ENCODE measurements at regions not wholly inside any gene's neighbourhood (a gene's known extent, or its start where the extent isn't known, plus 50 kb on each side); places are given as distances from the start of the nearest gene placed in this dataset.
A peak's percentile ranks its signal among the peaks of the same experiment; 100 is the strongest.

DNA sequence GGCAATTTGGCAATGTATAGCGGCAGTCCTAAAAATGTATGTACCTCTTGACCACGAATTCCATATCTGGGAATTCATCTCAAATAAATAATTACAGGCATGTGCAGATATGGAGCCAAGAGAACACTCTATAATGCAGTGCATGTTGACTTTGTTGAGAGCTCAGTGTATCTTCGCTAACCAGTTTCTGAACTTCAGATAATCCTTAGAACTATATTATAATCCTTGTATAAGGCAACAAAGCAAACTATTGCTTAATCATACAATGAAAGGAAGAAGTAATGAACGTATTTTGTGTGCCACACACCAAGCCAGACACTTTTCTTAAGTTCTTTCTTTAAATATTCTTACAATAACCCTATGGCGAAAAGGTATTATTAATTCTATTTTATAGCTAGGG, 168.5 kb downstream of the SMIM20 start:
- H3K9me3 Mint-ChIP-seq: peaks cover 0 to 3% (median 0%) of the 10 kb centered on the region in 7 donors
- H3K4me3 ChIP-seq (replicated peaks in 1 of 3; ENCODE audit: low read depth in 2 of 3, low read length in 3 of 3): no peak overlapping the region
- no peak for DNase-seq
- no peak overlapping the region for H3K9ac ChIP-seq (ENCODE audit: insufficient read depth, low read length, poor library complexity, severe bottlenecking)
- no peak overlapping the region for H3K27ac ChIP-seq (ENCODE audit: low read depth in 1 of 2, low read length in 2 of 2)
- H4K20me1 ChIP-seq (ENCODE audit: insufficient read depth, low read length): no peaks in the 10 kb centered on the region
- peak overlapping the region in 1 of 7 donors; percentile 31 for H3K27ac Mint-ChIP-seq
- no peak overlapping the region for H3K4me2 ChIP-seq (replicated peaks; ENCODE audit: extremely low read depth, low read length, poor library complexity, severe bottlenecking)
- peaks cover 26 to 28% of the 10 kb centered on the region in 2 donors for H3K4me1 ChIP-seq (ENCODE audit: control insufficient read depth in 1 of 2, insufficient read depth in 2 of 2, low read length in 2 of 2)
- H3K9me3 ChIP-seq (replicated peaks in 1 of 2; ENCODE audit: control insufficient read depth in 1 of 2, insufficient read depth in 1 of 2, low read length in 2 of 2): no peaks in the 10 kb centered on the region
- intact Hi-C loops (cut with micrococcal nuclease): loop anchor here in 1 of 2 donors (10.0 kb wide), 1 partner anchor 242 kb away; the partner anchor contains the start of gene RBPJ
- peaks cover 5 to 6% of the 10 kb centered on the region in 2 donors for H3K27me3 ChIP-seq (ENCODE audit: control insufficient read depth in 2 of 2, insufficient read depth in 2 of 2, low read length in 2 of 2)
- TF ChIP-seq CTCF (IDR thresholded peaks at IDR 0.05): no peak
- WGBS (ENCODE audit: insufficient coverage): no CpG with 5 or more reads among the region's 5 CpGs
- peaks cover 0 to 4% of the 10 kb centered on the region in 2 donors for H3K36me3 Mint-ChIP-seq
- peaks cover 16 to 20% (median 19%) of the 10 kb centered on the region in 3 donors for H3K27me3 Mint-ChIP-seq (ENCODE audit: low read depth in 3 of 3)
- no peak overlapping the region for H2AFZ ChIP-seq (ENCODE audit: insufficient read depth, low read depth, low read length, poor library complexity, severe bottlenecking)
- peaks cover 32% of the 10 kb centered on the region for H3K4me1 Mint-ChIP-seq
- H3K36me3 ChIP-seq (replicated peaks in 1 of 2; ENCODE audit: control insufficient read depth in 1 of 2, insufficient read depth in 2 of 2, low read length in 2 of 2): no peaks in the 10 kb centered on the region
- H3K4me3 Mint-ChIP-seq: no peak overlapping the region
- H3K79me2 ChIP-seq (ENCODE audit: insufficient read depth, low read length): no peaks in the 10 kb centered on the region

- no peak overlapping the region for H3K4me3 ChIP-seq (replicated peaks in 1 of 3; ENCODE audit: low read depth in 2 of 3, low read length in 3 of 3)
- peaks cover 0 to 3% (median 0%) of the 10 kb centered on the region in 7 donors for H3K9me3 Mint-ChIP-seq
- no peaks in the 10 kb centered on the region for H3K36me3 ChIP-seq (replicated peaks in 1 of 2; ENCODE audit: control insufficient read depth in 1 of 2, insufficient read depth in 2 of 2, low read length in 2 of 2)
- H3K4me3 Mint-ChIP-seq: no peak overlapping the region
- no peaks in the 10 kb centered on the region for H3K36me3 Mint-ChIP-seq
- H3K79me2 ChIP-seq (ENCODE audit: insufficient read depth, low read length): no peaks in the 10 kb centered on the region
- H3K27ac ChIP-seq (ENCODE audit: low read depth in 1 of 2, low read length in 2 of 2): no peak overlapping the region
- no peak overlapping the region for H3K9ac ChIP-seq (ENCODE audit: insufficient read depth, low read length, poor library complexity, severe bottlenecking)
- H2AFZ ChIP-seq (ENCODE audit: insufficient read depth, low read depth, low read length, poor library complexity, severe bottlenecking): no peak overlapping the region
- 68% methylated on average over 3 of the region's 4 CpGs for WGBS (ENCODE audit: insufficient coverage)
- no peak overlapping the region for H3K4me2 ChIP-seq (replicated peaks; ENCODE audit: extremely low read depth, low read length, poor library complexity, severe bottlenecking)
- TF ChIP-seq CTCF (IDR thresholded peaks at IDR 0.05): no peak
- peaks cover 5 to 6% of the 10 kb centered on the region in 2 donors for H3K27me3 ChIP-seq (ENCODE audit: control insufficient read depth in 2 of 2, insufficient read depth in 2 of 2, low read length in 2 of 2)
- no peak for DNase-seq
- no peaks in the 10 kb centered on the region for H4K20me1 ChIP-seq (ENCODE audit: insufficient read depth, low read length)
- no peak overlapping the region for H3K27ac Mint-ChIP-seq
- peaks cover 37% of the 10 kb centered on the region for H3K4me1 Mint-ChIP-seq
- no peaks in the 10 kb centered on the region for H3K9me3 ChIP-seq (replicated peaks in 1 of 2; ENCODE audit: control insufficient read depth in 1 of 2, insufficient read depth in 1 of 2, low read length in 2 of 2)
- H3K4me1 ChIP-seq (ENCODE audit: control insufficient read depth in 1 of 2, insufficient read depth in 2 of 2, low read length in 2 of 2): peaks cover 22 to 23% of the 10 kb centered on the region in 2 donors
- peaks cover 14 to 20% (median 17%) of the 10 kb centered on the region in 3 donors for H3K27me3 Mint-ChIP-seq (ENCODE audit: low read depth in 3 of 3)
- intact Hi-C loops (cut with micrococcal nuclease): loop anchor here in 1 of 2 donors (10.0 kb wide), 1 partner anchor 241 kb away; the partner anchor contains the start of gene RBPJ
These were observed 170.0 kb downstream of the SMIM20 start for GRCh38 chr4:26083987-26084386.

Measured in CD14-positive monocyte (primary cell).